ENCODE measurements at regions not wholly inside any gene's neighbourhood (a gene's known extent, or its start where the extent isn't known, plus 50 kb on each side); places are given as distances from the start of the nearest gene placed in this dataset.

GRCh38 chrX:150253959-150254620, 109.0 kb upstream of the MAMLD1 start:
- H3K36me3 ChIP-seq (replicated peaks in 1 of 2; ENCODE audit: insufficient read depth in 1 of 2, low read depth in 2 of 2) = no peaks in the 10 kb centered on the region
- TF ChIP-seq POLR2A (IDR thresholded peaks at IDR 0.05) (no peak), CTCF (IDR thresholded peaks at IDR 0.05) (no peak)
- ATAC-seq = no peak
- H3K4me3 ChIP-seq = no peak overlapping the region
- H3K9me3 ChIP-seq = no peaks in the 10 kb centered on the region
- no peaks in the 10 kb centered on the region for H3K27me3 ChIP-seq
- no peak overlapping the region for H3K27ac ChIP-seq
- H3K4me1 ChIP-seq = no peaks in the 10 kb centered on the region
- 82 to 90% methylated on average over 4 to 7 of the region's 7 CpGs for WGBS, 2 donors
- no peak for DNase-seq
- intact Hi-C loops (cut with DNase I) = no loop called here

- intact Hi-C loops (cut with DNase I) = no loop called here
- TF ChIP-seq CTCF (IDR thresholded peaks at IDR 0.05) (no peak), POLR2A (IDR thresholded peaks at IDR 0.05) (no peak)
- H3K36me3 ChIP-seq (replicated peaks in 1 of 2; ENCODE audit: insufficient read depth in 1 of 2, low read depth in 2 of 2) = no peaks in the 10 kb centered on the region
- H3K27me3 ChIP-seq = no peaks in the 10 kb centered on the region
- DNase-seq (no peak), ATAC-seq (no peak)
- H3K27ac ChIP-seq = no peak overlapping the region
- no peaks in the 10 kb centered on the region for H3K4me1 ChIP-seq
- H3K9me3 ChIP-seq = no peaks in the 10 kb centered on the region
- 86 to 93% methylated on average over 2 of the region's 3 CpGs for WGBS, 2 donors
- H3K4me3 ChIP-seq = no peak overlapping the region
Measured at GRCh38 chrX:150254909-150255308, 108.2 kb upstream of the MAMLD1 start.

- Histone ChIP-seq H3K9me3 (no peaks in the 10 kb centered on the region), H3K4me3 (no peak overlapping the region), H3K27ac (no peak overlapping the region), H3K4me1 (no peaks in the 10 kb centered on the region), H3K36me3 (replicated peaks in 1 of 2; ENCODE audit: insufficient read depth in 1 of 2, low read depth in 2 of 2) (no peaks in the 10 kb centered on the region), H3K27me3 (no peaks in the 10 kb centered on the region)
- ATAC-seq (no peak), DNase-seq (no peak)
- intact Hi-C loops (cut with DNase I) = no loop called here
- no peak for TF ChIP-seq CTCF (IDR thresholded peaks at IDR 0.05)
- TF ChIP-seq POLR2A (IDR thresholded peaks at IDR 0.05) = no peak
- 76 to 87% methylated on average over 7 to 9 of the region's 9 CpGs for WGBS, 2 donors
Measured at GRCh38 chrX:150255441-150256296, 107.4 kb upstream of the MAMLD1 start.

GRCh38 chrX:150256297-150256650, 106.8 kb upstream of the MAMLD1 start:
- TF ChIP-seq POLR2A (IDR thresholded peaks at IDR 0.05) (no peak), CTCF (IDR thresholded peaks at IDR 0.05) (no peak)
- H3K4me1 ChIP-seq = no peaks in the 10 kb centered on the region
- intact Hi-C loops (cut with DNase I) = no loop called here
- H3K27me3 ChIP-seq = no peaks in the 10 kb centered on the region
- no peak overlapping the region for H3K4me3 ChIP-seq
- no peaks in the 10 kb centered on the region for H3K36me3 ChIP-seq (replicated peaks in 1 of 2; ENCODE audit: insufficient read depth in 1 of 2, low read depth in 2 of 2)
- H3K27ac ChIP-seq = no peak overlapping the region
- 85 to 93% methylated on average over 2 of the region's 2 CpGs for WGBS, 2 donors
- ATAC-seq = no peak
- DNase-seq = no peak
- H3K9me3 ChIP-seq = no peaks in the 10 kb centered on the region
